ENCODE measurements at regions not wholly inside any gene's neighbourhood (a gene's known extent, or its start where the extent isn't known, plus 50 kb on each side); places are given as distances from the start of the nearest gene placed in this dataset.
A peak's percentile ranks its signal among the peaks of the same experiment; 100 is the strongest.

DNA sequence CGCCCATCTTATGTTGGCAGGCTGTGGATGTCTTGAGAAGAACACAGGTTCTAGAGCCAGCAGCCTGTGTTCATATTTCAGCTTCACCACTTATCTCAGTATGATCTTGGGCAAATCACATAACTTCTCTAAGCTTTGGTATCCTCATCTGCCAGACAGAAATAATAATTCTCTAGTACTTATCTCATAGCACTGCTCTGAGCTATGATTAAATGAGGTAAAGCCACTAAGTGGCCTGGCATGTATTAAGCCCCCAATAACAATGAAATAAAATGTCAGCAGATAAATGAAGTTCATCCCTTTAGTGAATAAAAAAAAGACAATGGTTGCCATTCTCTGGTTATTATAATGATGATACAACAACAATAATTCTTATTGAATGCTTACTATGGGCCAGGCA, 104.9 kb upstream of the EEA1 start:
- no peak overlapping the region for H3K4me3 Mint-ChIP-seq (ENCODE audit: unreplicated experiment)
- Histone ChIP-seq H3K27me3 (replicated peaks; ENCODE audit: control insufficient read depth, insufficient read depth, low read length) (no peaks in the 10 kb centered on the region), H3K36me3 (ENCODE audit: control insufficient read depth, insufficient read depth, low read length) (no peaks in the 10 kb centered on the region), H3K9me3 (peaks cover 18% of the 10 kb centered on the region), H3K4me3 (ENCODE audit: low read depth, low read length) (no peak overlapping the region), H3K4me1 (no peaks in the 10 kb centered on the region; the same call in 1 of the 2 replicates)
- H3K36me3 Mint-ChIP-seq (ENCODE audit: insufficient read depth, unreplicated experiment) = peaks cover 7% of the 10 kb centered on the region
- no peak overlapping the region for H3K27ac Mint-ChIP-seq (ENCODE audit: unreplicated experiment)
- peaks cover 8% of the 10 kb centered on the region for H3K9me3 Mint-ChIP-seq (ENCODE audit: unreplicated experiment)
- CTCF ChIA-PET = no interaction called here
- POLR2A ChIA-PET = no interaction called here
- TF ChIP-seq, protein P1, sequence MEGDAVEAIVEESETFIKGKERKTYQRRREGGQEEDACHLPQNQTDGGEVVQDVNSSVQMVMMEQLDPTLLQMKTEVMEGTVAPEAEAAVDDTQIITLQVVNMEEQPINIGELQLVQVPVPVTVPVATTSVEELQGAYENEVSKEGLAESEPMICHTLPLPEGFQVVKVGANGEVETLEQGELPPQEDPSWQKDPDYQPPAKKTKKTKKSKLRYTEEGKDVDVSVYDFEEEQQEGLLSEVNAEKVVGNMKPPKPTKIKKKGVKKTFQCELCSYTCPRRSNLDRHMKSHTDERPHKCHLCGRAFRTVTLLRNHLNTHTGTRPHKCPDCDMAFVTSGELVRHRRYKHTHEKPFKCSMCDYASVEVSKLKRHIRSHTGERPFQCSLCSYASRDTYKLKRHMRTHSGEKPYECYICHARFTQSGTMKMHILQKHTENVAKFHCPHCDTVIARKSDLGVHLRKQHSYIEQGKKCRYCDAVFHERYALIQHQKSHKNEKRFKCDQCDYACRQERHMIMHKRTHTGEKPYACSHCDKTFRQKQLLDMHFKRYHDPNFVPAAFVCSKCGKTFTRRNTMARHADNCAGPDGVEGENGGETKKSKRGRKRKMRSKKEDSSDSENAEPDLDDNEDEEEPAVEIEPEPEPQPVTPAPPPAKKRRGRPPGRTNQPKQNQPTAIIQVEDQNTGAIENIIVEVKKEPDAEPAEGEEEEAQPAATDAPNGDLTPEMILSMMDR (IDR thresholded peaks at IDR 0.05; ENCODE audit: insufficient read depth in 1 of 2, low read depth in 1 of 2, low read length in 1 of 2, severe bottlenecking in 1 of 2, unreplicated experiment in 1 of 2) = no peak
- DNase-seq = no peak
- intact Hi-C loops (cut with micrococcal nuclease; ENCODE audit: unreplicated experiment) = no loop called here
- H3K4me1 Mint-ChIP-seq (ENCODE audit: low read depth, unreplicated experiment) = peaks cover 4% of the 10 kb centered on the region
- BruUV-seq (replicated peaks) = no TSS peak
- no peaks in the 10 kb centered on the region for H3K27me3 Mint-ChIP-seq (ENCODE audit: insufficient read depth, unreplicated experiment)

DNA sequence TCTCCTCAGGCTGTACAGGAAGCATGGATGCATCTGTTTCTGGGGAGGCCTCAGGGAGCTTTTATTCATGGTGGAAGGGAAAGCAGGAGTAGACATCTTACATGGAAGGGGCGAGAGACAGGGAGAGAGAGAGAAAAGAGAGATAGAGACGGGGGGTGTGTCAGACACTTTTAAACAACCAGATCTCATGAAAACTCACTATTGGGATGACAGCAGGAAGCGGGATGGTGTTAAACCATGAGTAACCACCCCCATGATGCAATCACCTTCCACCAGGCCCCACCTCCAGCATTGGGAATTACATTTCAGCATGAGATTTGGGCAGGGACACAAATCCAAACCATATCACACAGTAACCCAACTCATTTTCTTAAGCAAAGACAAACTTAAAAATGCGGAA, 110.0 kb upstream of the EEA1 start:
- Histone ChIP-seq H3K4me3 (ENCODE audit: low read depth, low read length) (no peak overlapping the region), H3K27me3 (replicated peaks; ENCODE audit: control insufficient read depth, insufficient read depth, low read length) (no peaks in the 10 kb centered on the region), H3K4me1 (peaks cover 36% of the 10 kb centered on the region), H3K36me3 (ENCODE audit: control insufficient read depth, insufficient read depth, low read length) (no peaks in the 10 kb centered on the region), H3K9me3 (peaks cover 22% of the 10 kb centered on the region)
- POLR2A ChIA-PET = no interaction called here
- peak overlapping the region; percentile 92 for H3K27ac Mint-ChIP-seq (ENCODE audit: unreplicated experiment)
- BruUV-seq (replicated peaks) = no TSS peak
- TF ChIP-seq, protein P1 (IDR thresholded peaks at IDR 0.05; ENCODE audit: insufficient read depth in 1 of 2, low read depth in 1 of 2, low read length in 1 of 2, severe bottlenecking in 1 of 2, unreplicated experiment in 1 of 2) = no peak
- DNase-seq = no peak
- H3K36me3 Mint-ChIP-seq (ENCODE audit: insufficient read depth, unreplicated experiment) = peaks cover 25% of the 10 kb centered on the region
- peaks cover 8% of the 10 kb centered on the region for H3K9me3 Mint-ChIP-seq (ENCODE audit: unreplicated experiment)
- CTCF ChIA-PET = no interaction called here
- H3K4me1 Mint-ChIP-seq (ENCODE audit: low read depth, unreplicated experiment) = peaks cover 43% of the 10 kb centered on the region
- H3K27me3 Mint-ChIP-seq (ENCODE audit: insufficient read depth, unreplicated experiment) = no peaks in the 10 kb centered on the region
- intact Hi-C loops (cut with micrococcal nuclease; ENCODE audit: unreplicated experiment) = no loop called here
- H3K4me3 Mint-ChIP-seq (ENCODE audit: unreplicated experiment) = no peak overlapping the region

DNA sequence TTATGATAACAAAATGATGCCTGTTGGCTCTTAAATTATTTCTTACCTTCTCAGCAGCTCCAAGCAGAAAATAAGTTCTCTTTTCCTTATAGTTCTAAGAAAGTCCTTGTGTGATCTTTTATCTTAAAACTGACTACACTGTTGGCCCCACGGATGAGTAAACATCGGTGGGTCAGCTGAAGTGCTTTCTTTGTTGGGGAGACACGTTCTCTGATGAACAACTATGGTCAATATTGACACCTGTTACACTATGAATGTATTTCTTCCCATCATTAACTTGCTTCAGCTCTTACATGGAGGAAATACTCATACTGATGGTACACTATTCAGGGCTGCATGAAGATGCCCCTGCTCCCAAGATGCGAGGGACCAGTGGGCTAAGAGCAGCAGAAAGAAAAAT, 110.8 kb upstream of the EEA1 start:
- Histone ChIP-seq H3K4me3 (ENCODE audit: low read depth, low read length) (no peak overlapping the region), H3K4me1 (peaks cover 45% of the 10 kb centered on the region), H3K9me3 (peaks cover 22% of the 10 kb centered on the region), H3K36me3 (ENCODE audit: control insufficient read depth, insufficient read depth, low read length) (no peaks in the 10 kb centered on the region), H3K27me3 (replicated peaks; ENCODE audit: control insufficient read depth, insufficient read depth, low read length) (no peaks in the 10 kb centered on the region)
- no peaks in the 10 kb centered on the region for H3K27me3 Mint-ChIP-seq (ENCODE audit: insufficient read depth, unreplicated experiment)
- intact Hi-C loops (cut with micrococcal nuclease; ENCODE audit: unreplicated experiment) = loop anchor here (5.0 kb wide), 1 partner anchor 272 kb away; no protein-coding TSS in a partner anchor
- peak; percentile 50 to 61 for DNase-seq
- peak overlapping the region; percentile 92 for H3K27ac Mint-ChIP-seq (ENCODE audit: unreplicated experiment)
- H3K36me3 Mint-ChIP-seq (ENCODE audit: insufficient read depth, unreplicated experiment) = peaks cover 28% of the 10 kb centered on the region
- no TSS peak for BruUV-seq (replicated peaks)
- peak overlapping the region; percentile 47 for H3K4me3 Mint-ChIP-seq (ENCODE audit: unreplicated experiment)
- ChIA-PET CTCF (interaction anchor here (0.7 to 1.1 kb wide), 2 partner anchors 18 to 88 kb away, joined by 3 to 8 read pairs; no protein-coding TSS in a partner anchor), POLR2A (interaction anchor here (1.0 kb wide), 1 partner anchor 8 kb away, joined by 3 read pairs; no protein-coding TSS in a partner anchor)
- peaks cover 8% of the 10 kb centered on the region for H3K9me3 Mint-ChIP-seq (ENCODE audit: unreplicated experiment)
- H3K4me1 Mint-ChIP-seq (ENCODE audit: low read depth, unreplicated experiment) = peaks cover 51% of the 10 kb centered on the region
- TF ChIP-seq, protein P1 (IDR thresholded peaks at IDR 0.05; ENCODE audit: insufficient read depth in 1 of 2, low read depth in 1 of 2, low read length in 1 of 2, severe bottlenecking in 1 of 2, unreplicated experiment in 1 of 2) = no peak

Measured in Caco-2 (cell line).